Endothelial cell (in vitro differentiated cells): ENCODE measurements at regions not wholly inside any gene's neighbourhood (a gene's known extent, or its start where the extent isn't known, plus 50 kb on each side); places are given as distances from the start of the nearest gene placed in this dataset.

Source experiments
- DNase-seq: peaks from one replicate; pipeline ENCODE4 v3.0.0; 2021; ENCODE audit warnings: low spot score
- H3K27ac Mint-ChIP-seq: one replicate; pipeline ENCODE4 v1.8.0; 2021; ENCODE audit warnings: mixed read lengths, inconsistent platforms; ENCODE audit not compliant: unreplicated experiment
- H3K27me3 Mint-ChIP-seq: one replicate; pipeline ENCODE4 v1.8.0; 2021; ENCODE audit warnings: mild to moderate bottlenecking, moderate library complexity, mixed read lengths, inconsistent platforms; ENCODE audit not compliant: unreplicated experiment
- H3K36me3 Mint-ChIP-seq: one replicate; pipeline ENCODE4 v1.8.0; 2021; ENCODE audit warnings: mild to moderate bottlenecking, low read depth, mixed read lengths, inconsistent platforms; ENCODE audit not compliant: unreplicated experiment
- H3K4me1 Mint-ChIP-seq: one replicate; pipeline ENCODE4 v1.8.0; 2021; ENCODE audit warnings: mild to moderate bottlenecking, mixed read lengths, inconsistent platforms; ENCODE audit not compliant: unreplicated experiment
- H3K4me3 Mint-ChIP-seq: one replicate; pipeline ENCODE4 v1.8.0; 2021; ENCODE audit warnings: mild to moderate bottlenecking, mixed read lengths, inconsistent platforms; ENCODE audit not compliant: unreplicated experiment
- H3K9me3 Mint-ChIP-seq: one replicate; pipeline ENCODE4 v1.8.0; 2021; ENCODE audit warnings: mixed read lengths, inconsistent platforms; ENCODE audit not compliant: unreplicated experiment
- CTCF ChIP-seq: fragments of 200-600 bp; sonication (generic); IDR thresholded peaks from one replicate; pipeline ENCODE4 v1.5.0; 2021; ENCODE audit warnings: antibody characterized with exemption; ENCODE audit not compliant: unreplicated experiment

GRCh38 chr4:128525992-128526630, 238.5 kb upstream of the PGRMC2 start:
- no peak for DNase-seq
- no peaks in the 10 kb centered on the region for H3K36me3 Mint-ChIP-seq
- TF ChIP-seq CTCF: no peak
- H3K27me3 Mint-ChIP-seq: peaks cover 2% of the 10 kb centered on the region
- H3K4me3 Mint-ChIP-seq: no peak overlapping the region
- H3K9me3 Mint-ChIP-seq: no peaks in the 10 kb centered on the region
- H3K4me1 Mint-ChIP-seq: peaks cover 23% of the 10 kb centered on the region
- no peak overlapping the region for H3K27ac Mint-ChIP-seq

GRCh38 chr4:128525387-128525786, 237.8 kb upstream of the PGRMC2 start:
- no peak for DNase-seq
- Mint-ChIP-seq H3K4me3 (peak overlapping the region; percentile 38), H3K36me3 (no peaks in the 10 kb centered on the region), H3K27me3 (peaks cover 2% of the 10 kb centered on the region), H3K27ac (no peak overlapping the region), H3K4me1 (peaks cover 30% of the 10 kb centered on the region), H3K9me3 (no peaks in the 10 kb centered on the region)
- TF ChIP-seq CTCF: no peak

- H3K4me1 Mint-ChIP-seq: peaks cover 31% of the 10 kb centered on the region
- H3K9me3 Mint-ChIP-seq: no peaks in the 10 kb centered on the region
- no peaks in the 10 kb centered on the region for H3K36me3 Mint-ChIP-seq
- no peak overlapping the region for H3K4me3 Mint-ChIP-seq
- DNase-seq: no peak
- no peak for TF ChIP-seq CTCF
- no peak overlapping the region for H3K27ac Mint-ChIP-seq
- peaks cover 2% of the 10 kb centered on the region for H3K27me3 Mint-ChIP-seq
Observed at GRCh38 chr4:128524311-128524710, 236.7 kb upstream of the PGRMC2 start.

- Mint-ChIP-seq H3K27me3 (peaks cover 2% of the 10 kb centered on the region), H3K4me3 (no peak overlapping the region), H3K4me1 (peaks cover 42% of the 10 kb centered on the region), H3K9me3 (no peaks in the 10 kb centered on the region), H3K36me3 (no peaks in the 10 kb centered on the region), H3K27ac (peak overlapping the region; percentile 84)
- DNase-seq: no peak
- no peak for TF ChIP-seq CTCF
Observed at GRCh38 chr4:128521648-128522111, 234.1 kb upstream of the PGRMC2 start.

GRCh38 chr4:128521156-128521555, 233.5 kb upstream of the PGRMC2 start:
- Mint-ChIP-seq H3K36me3 (no peaks in the 10 kb centered on the region), H3K4me3 (no peak overlapping the region), H3K27me3 (peaks cover 2% of the 10 kb centered on the region), H3K27ac (peak overlapping the region; percentile 82), H3K9me3 (no peaks in the 10 kb centered on the region), H3K4me1 (peaks cover 41% of the 10 kb centered on the region)
- DNase-seq: no peak
- no peak for TF ChIP-seq CTCF
